Transverse colon (tissue), 4 donors: ENCODE measurements at regions not wholly inside any gene's neighbourhood (a gene's known extent, or its start where the extent isn't known, plus 50 kb on each side); places are given as distances from the start of the nearest gene placed in this dataset.

ENCODE experiments used
- DNase-seq: peaks from one replicate; pipeline ENCODE4 v3.0.0-alpha.2; 2019
- H3K27ac ChIP-seq, 4 donors: fragments of 200-600 bp; sonication (generic); 2 replicates each; pipeline ENCODE4 v1.5.1; 2016 to 2018; ENCODE audit warnings: inconsistent platforms in 4 of 4
- H3K27me3 ChIP-seq: fragments of 200-600 bp; sonication (generic); 2 replicates; pipeline ENCODE4 v1.5.1; 2017; ENCODE audit warnings: inconsistent platforms
- H3K36me3 ChIP-seq, 4 donors: fragments of 200-600 bp; sonication (generic); 2 replicates each; pipeline ENCODE4 v1.5.1; 2017 to 2019; ENCODE audit warnings: inconsistent platforms in 4 of 4
- H3K4me1 ChIP-seq, 4 donors: fragments of 200-600 bp; sonication (generic); 2 replicates each; pipeline ENCODE4 v1.5.1; 2017 to 2020; ENCODE audit warnings: inconsistent platforms in 4 of 4
- H3K4me3 ChIP-seq, 4 donors: fragments of 200-600 bp; sonication (generic); 1 replicate in 1 of 4; 2 replicates in 3 of 4; pipeline versions ENCODE4 v1.5.1 to v1.6.1; 2017 to 2019; ENCODE audit warnings: inconsistent platforms in 4 of 4
- H3K9me3 ChIP-seq, 2 donors: fragments of 200-600 bp; sonication (generic); 2 replicates each; pipeline ENCODE4 v1.5.1; 2017 to 2019; ENCODE audit warnings: inconsistent platforms in 2 of 2
- CTCF ChIP-seq, 5 experiments: fragments of 200-600 bp in 3 of 5; fragments of 450-650 bp in 2 of 5; sonication (generic) in 3 of 5; IDR thresholded peaks; 1 replicate in 2 of 5; 2 replicates in 3 of 5; pipeline ENCODE4 v1.5.1; 2016 to 2017; ENCODE audit warnings: antibody characterized with exemption in 5 of 5, inconsistent platforms in 3 of 5, mild to moderate bottlenecking in 2 of 5, moderate library complexity in 1 of 5
- EP300 ChIP-seq: sonication (generic); formaldehyde crosslinking; IDR thresholded peaks from one replicate; pipeline ENCODE4 v1.6.1; 2017; ENCODE audit warnings: antibody characterized with exemption, low read depth
- POLR2A ChIP-seq: fragments of 450-650 bp; IDR thresholded peaks from one replicate; pipeline ENCODE4 v1.6.1; 2016; ENCODE audit warnings: antibody characterized with exemption, mild to moderate bottlenecking, moderate library complexity
- POLR2AphosphoS5 ChIP-seq, 3 donors: sonication (generic); formaldehyde crosslinking; IDR thresholded peaks; one replicate each; pipeline ENCODE4 v1.6.1; 2016; ENCODE audit warnings: antibody characterized with exemption in 3 of 3
- whole genome bisulfite sequencing, 2 donors: methylation state at CpG; one replicate each; pipeline ENCODE4 v1.1.5; 2018; ENCODE audit warnings: low coverage in 1 of 2; 5-methylcytosine and 5-hydroxymethylcytosine counted together
- in situ Hi-C, 4 donors: fragments of 200-750 bp; cut with MboI; loops; one replicate each; pipeline versions ENCODE4 v1.15.0 to v1.15.1; 2017; ENCODE audit warnings: low sequenced_read_pairs in 3 of 4, low pct_ligation_motif_present in 1 of 4, low pct_unique_long_range_greater_than_20kb in 1 of 4
- intact Hi-C: fragments of 100-400 bp; cut with DNase I; formaldehyde crosslinking; loops from one replicate; pipeline ENCODE4 v1.15.1; 2023; ENCODE audit warnings: low total_unique reads

- H3K27me3 ChIP-seq: no peaks in the 10 kb centered on the region
- no peak for DNase-seq
- no peaks in the 10 kb centered on the region for H3K4me1 ChIP-seq
- in situ Hi-C loops: no loop called here
- H3K36me3 ChIP-seq: no peaks in the 10 kb centered on the region
- H3K4me3 ChIP-seq: no peak overlapping the region
- H3K27ac ChIP-seq: no peak overlapping the region
- 50 to 75% methylated on average over 2 of the region's 2 CpGs for WGBS, 2 donors
- no peaks in the 10 kb centered on the region for H3K9me3 ChIP-seq
- TF ChIP-seq CTCF (IDR thresholded peaks at IDR 0.05): no peak
- TF ChIP-seq POLR2AphosphoS5 (IDR thresholded peaks at IDR 0.05): no peak
- TF ChIP-seq POLR2A: no peak
- no peak for TF ChIP-seq EP300
- intact Hi-C loops: no loop called here
Measured at GRCh38 chr3:73708956-73709355, 84.2 kb upstream of the PDZRN3 start.

- no peaks in the 10 kb centered on the region for H3K36me3 ChIP-seq
- TF ChIP-seq EP300 (no peak), POLR2AphosphoS5 (IDR thresholded peaks at IDR 0.05) (no peak), POLR2A (no peak), CTCF (IDR thresholded peaks at IDR 0.05) (no peak)
- no peak overlapping the region for H3K4me3 ChIP-seq
- no peaks in the 10 kb centered on the region for H3K9me3 ChIP-seq
- in situ Hi-C loops: no loop called here
- no peaks in the 10 kb centered on the region for H3K4me1 ChIP-seq
- no peaks in the 10 kb centered on the region for H3K27me3 ChIP-seq
- intact Hi-C loops: no loop called here
- no peak for DNase-seq
- H3K27ac ChIP-seq: no peak overlapping the region
- WGBS, 2 donors: 70 to 81% methylated on average over 2 of the region's 2 CpGs
Measured at GRCh38 chr3:73707772-73708171, 83.0 kb upstream of the PDZRN3 start.

DNA sequence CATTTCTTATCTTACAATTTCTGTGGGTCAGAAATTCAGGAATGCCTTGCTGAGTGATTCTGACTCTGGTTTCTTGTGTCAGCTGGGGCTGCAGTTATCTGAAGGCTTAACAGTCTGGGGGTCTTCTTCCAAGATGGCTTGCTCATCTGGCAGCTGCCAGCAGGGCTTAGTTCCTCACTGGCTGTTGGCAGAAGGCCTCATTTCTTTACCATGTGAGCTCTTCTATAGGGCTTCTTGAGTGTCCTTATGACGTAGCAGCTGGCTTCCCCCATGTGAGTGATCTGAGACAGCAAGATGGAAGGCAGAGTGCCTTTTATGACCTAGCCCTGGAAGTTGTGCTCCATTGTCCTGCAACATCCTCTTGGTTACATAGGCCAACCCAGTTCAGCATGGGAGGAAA lies 82.0 kb upstream of the PDZRN3 start:
- Histone ChIP-seq H3K4me1 (no peaks in the 10 kb centered on the region), H3K9me3 (no peaks in the 10 kb centered on the region), H3K27me3 (no peaks in the 10 kb centered on the region), H3K36me3 (no peaks in the 10 kb centered on the region), H3K4me3 (no peak overlapping the region), H3K27ac (no peak overlapping the region)
- 67% methylated on average over 1 of the region's 1 CpG; no CpG with 5 or more reads in 1 of the 2 donors for WGBS, 2 donors
- in situ Hi-C loops: no loop called here
- DNase-seq: no peak
- intact Hi-C loops: no loop called here
- TF ChIP-seq POLR2AphosphoS5 (IDR thresholded peaks at IDR 0.05) (no peak), EP300 (no peak), POLR2A (no peak), CTCF (IDR thresholded peaks at IDR 0.05) (no peak)

- H3K27me3 ChIP-seq: no peaks in the 10 kb centered on the region
- no peak overlapping the region for H3K27ac ChIP-seq
- intact Hi-C loops (no loop called here), in situ Hi-C loops (no loop called here)
- H3K4me3 ChIP-seq: no peak overlapping the region
- no peaks in the 10 kb centered on the region for H3K9me3 ChIP-seq
- WGBS, 2 donors: 50 to 70% methylated on average over 1 of the region's 1 CpG
- H3K36me3 ChIP-seq: no peaks in the 10 kb centered on the region
- TF ChIP-seq POLR2AphosphoS5 (IDR thresholded peaks at IDR 0.05): no peak
- no peak for TF ChIP-seq EP300
- no peak for TF ChIP-seq POLR2A
- no peak for TF ChIP-seq CTCF (IDR thresholded peaks at IDR 0.05)
- no peak for DNase-seq
- H3K4me1 ChIP-seq: no peaks in the 10 kb centered on the region
Measured at GRCh38 chr3:73705792-73706191, 81.1 kb upstream of the PDZRN3 start.
